NCI-H1105 treated with DMSO at 0.1 percent for 48 hours (cell line): ENCODE measurements at regions not wholly inside any gene's neighbourhood (a gene's known extent, or its start where the extent isn't known, plus 50 kb on each side); places are given as distances from the start of the nearest gene placed in this dataset.
"Not testable (repeated sequence)": the region's sequence is repeated elsewhere in the genome, so short reads cannot be mapped to it uniquely, and the experiment has no call there.

Experiments used
- DNase-seq: peaks from one replicate; lab custom pipeline; 2025; lab: John Stamatoyannopoulos, UW

DNA sequence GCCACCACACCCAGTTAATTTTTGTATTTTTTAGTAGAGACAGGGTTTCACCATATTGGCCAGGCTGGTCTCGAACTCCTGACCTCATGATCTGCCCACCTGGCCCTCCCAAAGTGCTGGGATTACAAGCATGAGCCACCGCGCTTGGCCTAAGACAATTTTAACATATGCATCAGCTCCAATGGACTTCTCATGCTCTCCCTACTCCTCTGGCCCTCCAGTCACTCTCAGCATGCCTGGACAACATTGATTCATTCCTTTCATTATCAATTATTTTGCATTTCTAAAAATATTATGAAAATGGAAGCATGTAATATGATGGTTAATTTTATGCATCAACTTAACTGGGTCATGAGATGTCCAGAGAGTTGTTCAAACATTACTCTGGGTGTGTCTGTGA lies 469.1 kb upstream of the TMEM132C start:
- DNase-seq = no peak

DNA sequence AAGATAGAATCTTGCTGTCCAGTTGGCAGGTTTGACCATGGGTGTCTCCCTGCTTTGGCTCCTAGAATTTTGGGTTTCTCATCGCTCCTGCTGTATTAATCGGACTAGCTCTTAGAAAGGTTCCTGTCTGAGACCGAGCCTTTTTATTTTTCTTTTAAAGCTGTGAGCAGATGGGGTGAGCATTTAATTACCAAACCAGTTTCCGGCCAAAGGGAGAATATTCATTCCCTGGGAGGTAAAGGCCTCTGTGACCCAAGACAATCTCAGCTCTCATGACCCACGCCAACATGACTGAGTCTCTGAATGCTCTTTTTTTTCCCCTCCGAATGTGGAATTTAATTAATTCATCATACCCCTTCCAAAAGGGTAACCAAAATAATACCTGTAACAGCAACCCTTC lies 464.7 kb upstream of the TMEM132C start:
- no peak for DNase-seq

DNA sequence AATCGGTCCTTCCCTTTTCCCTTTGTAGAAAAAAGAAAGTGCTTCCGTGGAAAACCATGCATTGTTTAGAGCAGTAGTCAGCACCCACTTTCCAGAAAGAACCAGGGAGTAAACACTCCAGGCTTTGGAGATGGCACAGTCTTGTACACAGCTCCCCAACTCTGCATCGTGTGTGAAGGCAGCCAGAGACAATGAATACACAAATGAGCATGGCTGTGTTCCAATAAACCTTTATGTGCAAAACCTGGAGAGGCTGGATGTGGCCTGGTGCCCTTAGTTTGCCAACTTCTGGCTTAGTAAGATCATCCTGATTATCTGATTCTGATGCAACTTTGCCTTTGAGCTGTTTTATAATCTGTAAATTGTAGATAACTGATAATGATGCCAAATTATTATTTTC lies 463.4 kb upstream of the TMEM132C start:
- DNase-seq = no peak

DNA sequence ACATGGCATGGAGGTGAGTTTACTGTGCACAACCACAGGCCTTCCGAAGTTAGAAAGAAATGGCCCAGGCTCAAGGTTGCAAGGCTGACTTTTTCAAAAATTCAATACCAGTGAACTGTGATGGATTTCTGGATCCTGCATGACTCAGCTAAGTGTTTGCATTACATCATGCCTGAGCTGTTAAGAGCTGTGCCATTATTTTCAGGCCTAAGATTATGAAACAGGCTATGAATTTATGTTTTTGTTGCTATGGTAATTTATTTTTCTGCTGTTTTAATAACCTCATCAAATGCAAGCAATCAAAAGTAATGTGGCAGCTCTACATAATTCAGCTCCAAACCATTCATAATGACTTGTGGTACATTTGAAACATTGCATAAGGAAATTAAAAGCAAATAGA lies 457.7 kb upstream of the TMEM132C start:
- no peak for DNase-seq

GRCh38 chr12:127810041-127810440 lies 456.9 kb upstream of the TMEM132C start:
- no peak for DNase-seq

DNA sequence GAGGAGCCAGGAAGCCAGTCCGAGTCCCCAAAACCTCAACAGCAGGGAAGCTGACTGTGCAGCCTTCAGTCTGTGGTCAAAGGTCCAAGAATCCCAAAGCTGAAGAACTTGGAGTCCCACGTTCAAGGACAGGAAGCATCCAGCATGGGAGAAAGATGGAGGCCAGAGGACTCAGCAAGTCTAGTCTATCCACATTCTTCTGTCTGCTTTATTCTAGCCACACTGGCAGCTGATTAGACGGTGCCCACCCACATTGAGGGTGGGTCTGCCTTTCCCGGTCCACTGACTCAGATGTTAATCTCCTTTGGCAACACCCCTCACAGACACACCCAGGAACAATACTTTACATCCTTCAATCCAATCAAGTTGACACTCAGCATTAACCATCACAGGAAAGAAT lies 456.5 kb upstream of the TMEM132C start:
- not testable (repeated sequence) for DNase-seq

DNA sequence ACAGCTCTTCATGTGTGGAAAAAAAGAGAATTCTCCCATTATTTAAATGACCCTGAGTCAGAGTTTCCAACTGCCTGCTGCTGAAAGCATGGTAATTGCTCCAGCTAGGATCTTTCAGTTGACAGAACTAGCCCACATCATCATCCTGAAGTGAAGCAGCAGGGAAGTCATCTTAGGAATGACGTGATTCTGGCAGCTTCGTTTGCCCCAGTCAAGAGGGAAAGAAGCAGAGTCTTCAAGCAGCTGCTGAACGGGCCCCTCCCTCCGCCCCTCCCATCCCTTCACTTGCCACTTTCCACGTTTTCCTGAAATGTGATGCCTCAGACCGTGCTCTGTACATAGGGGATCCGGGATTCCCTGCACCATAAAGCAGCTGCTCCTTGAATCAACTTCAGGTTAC lies 455.0 kb upstream of the TMEM132C start:
- DNase-seq = no peak

DNA sequence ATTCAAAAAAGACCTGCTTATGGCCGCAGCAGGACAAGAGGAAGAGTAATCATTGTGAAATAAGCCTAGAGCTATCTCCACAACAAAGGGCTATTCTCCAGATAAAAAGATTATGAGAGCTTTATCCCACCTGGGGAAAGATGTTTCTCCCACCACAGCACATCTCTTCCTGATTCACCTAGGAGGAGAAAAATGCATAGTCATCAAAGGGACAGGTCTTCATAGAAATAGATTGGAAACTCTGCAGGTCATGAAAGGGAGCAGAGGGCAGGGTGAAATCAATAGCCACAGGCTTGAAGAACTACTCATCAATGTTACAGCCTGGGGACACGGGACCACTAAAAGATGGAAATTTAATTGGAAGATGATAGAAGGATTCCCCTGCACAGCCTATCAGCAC lies 453.8 kb upstream of the TMEM132C start:
- no peak for DNase-seq

DNA sequence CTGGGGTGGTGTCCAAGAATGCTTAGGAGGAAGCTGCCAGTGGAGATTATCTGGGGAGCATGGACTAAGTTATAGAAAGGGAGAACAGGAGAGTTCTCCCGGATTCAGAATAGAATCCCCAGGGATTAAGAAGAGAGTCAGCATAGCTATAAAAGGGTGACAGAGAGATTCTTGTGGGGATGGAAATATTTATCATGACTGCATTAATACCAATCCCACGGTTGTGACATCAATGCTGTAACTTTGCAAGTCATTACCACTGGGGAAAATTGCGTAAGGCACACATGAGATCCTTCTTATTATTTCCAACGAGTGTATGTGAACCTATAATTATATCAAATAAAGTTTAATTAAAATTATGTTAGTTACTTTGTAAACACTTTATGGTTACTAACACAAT lies 447.9 kb upstream of the TMEM132C start:
- DNase-seq = no peak

DNA sequence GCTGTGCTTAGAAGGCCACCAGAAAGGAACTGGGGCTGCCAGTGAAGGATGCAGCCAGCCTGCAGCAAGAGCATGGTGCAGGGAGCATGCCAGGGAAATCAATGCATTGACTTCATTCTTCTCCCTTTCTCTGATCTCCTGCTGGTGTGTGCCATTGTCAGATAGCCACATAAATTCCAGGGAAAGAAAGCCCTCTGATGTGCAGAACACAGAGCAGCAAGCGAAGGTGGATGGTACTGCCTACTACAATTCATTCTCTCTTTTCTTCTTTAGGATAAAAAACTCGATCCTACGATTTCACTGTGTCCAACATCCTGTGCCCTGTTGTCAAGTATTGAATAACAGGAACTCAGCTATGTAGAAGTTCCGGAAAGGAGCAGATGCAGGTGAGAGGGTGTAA lies 446.7 kb upstream of the TMEM132C start:
- no peak for DNase-seq

GRCh38 chr12:127820846-127821245 lies 446.1 kb upstream of the TMEM132C start:
- no peak for DNase-seq

GRCh38 chr12:127822809-127823411 lies 444.1 kb upstream of the TMEM132C start:
- DNase-seq = no peak

- DNase-seq = no peak
Observed at GRCh38 chr12:127823801-127824200, 443.2 kb upstream of the TMEM132C start.

GRCh38 chr12:127829281-127830064 lies 437.5 kb upstream of the TMEM132C start:
- DNase-seq = no peak

DNA sequence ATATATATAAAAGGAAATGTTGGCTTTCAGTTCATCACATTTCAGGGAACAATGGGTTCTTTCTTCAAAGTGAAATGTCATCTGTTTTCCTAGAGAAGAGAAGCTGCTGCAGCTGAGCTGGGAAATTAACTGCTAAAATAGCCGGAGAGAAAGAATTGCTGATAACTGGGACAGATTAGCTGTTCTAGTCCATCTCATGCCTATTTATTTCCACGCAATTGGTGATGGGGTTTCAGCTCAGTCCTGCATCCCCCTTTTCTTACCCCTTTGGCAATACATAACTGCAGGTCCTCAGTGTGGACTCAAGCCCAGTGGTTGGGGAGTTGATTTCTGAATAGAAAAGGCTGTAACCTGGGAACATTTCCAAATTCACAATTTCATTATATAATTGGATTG lies 436.9 kb upstream of the TMEM132C start:
- DNase-seq = no peak

DNA sequence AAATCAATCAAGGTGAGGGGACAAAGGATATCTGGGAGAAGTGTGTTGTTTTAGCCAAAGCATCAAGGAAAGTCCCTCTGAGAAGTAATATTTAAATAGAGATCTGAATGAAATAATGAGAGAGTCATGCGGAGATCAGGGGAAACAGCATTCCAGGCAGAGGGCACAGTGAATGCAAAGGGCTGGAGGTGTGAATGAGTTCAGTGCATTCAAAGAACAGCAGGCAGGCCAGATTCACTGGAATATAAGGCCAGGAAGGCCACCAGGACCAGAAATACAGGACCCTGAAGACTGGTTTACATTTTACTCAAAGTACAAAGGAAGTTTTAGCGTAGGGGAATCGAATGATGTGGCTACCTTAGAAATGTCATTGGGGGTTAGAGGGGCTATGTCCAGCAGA lies 436.2 kb upstream of the TMEM132C start:
- DNase-seq = no peak

GRCh38 chr12:127832172-127832571 lies 434.8 kb upstream of the TMEM132C start:
- no peak for DNase-seq

DNA sequence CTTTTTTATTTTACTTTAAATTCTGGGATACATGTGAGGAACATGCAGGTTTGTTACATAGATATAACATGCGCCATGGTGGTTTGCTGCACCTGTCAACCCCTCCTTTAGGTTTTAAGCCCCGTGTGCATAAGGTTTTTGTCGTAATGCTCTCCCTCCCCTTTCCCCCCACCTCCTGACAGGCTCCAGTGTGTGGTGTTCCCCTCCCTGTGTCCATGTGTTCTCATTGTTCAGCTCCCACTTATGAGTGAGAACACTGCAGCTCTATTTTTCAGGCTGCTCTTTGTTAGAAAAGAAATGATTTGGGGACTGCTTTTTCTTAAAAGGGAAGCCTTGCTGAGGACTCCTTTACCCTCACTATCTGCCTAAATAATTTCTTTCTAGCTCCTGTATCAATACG lies 430.2 kb upstream of the TMEM132C start:
- not testable (repeated sequence) for DNase-seq

GRCh38 chr12:127857661-127858060 lies 409.3 kb upstream of the TMEM132C start:
- no peak for DNase-seq

DNA sequence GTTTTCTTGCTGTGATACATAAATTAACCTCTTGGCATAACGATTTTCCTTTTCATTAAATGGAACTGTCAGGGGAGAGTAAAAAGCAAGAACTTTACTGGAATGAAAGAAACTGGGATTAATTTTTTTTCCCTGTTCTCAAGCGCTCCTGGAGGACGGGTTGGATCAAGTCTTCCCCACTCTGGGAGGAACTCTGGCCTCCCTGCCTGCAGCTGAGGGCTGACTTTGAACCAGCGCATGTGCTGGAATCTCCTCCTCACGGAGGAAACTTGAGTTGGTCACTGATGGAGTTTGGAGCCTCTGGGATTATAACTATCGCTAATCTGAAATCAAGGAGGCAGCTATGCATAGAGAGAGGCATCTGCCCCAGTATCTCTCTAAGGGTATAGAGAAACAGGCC lies 406.4 kb upstream of the TMEM132C start:
- DNase-seq = no peak

GRCh38 chr12:127861406-127861805 lies 405.6 kb upstream of the TMEM132C start:
- DNase-seq = no peak

DNA sequence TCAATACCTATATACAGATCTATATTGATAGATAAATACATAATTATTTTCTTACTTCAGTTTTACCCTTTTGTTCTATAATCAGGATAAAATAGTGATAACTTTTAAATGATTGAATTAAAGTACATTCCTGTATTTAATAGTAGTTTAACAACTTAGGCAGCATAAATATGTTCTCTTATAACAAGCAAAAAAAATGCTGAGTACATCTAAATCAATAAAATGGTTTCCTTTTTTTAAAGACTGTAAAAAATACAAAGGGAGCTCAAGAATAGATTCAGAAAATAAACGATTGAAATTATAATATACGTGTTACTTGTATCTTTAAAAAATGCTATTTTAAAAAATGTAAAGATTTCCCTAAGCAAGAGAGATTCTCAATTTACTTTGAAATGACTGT lies 393.7 kb upstream of the TMEM132C start:
- DNase-seq = no peak

DNA sequence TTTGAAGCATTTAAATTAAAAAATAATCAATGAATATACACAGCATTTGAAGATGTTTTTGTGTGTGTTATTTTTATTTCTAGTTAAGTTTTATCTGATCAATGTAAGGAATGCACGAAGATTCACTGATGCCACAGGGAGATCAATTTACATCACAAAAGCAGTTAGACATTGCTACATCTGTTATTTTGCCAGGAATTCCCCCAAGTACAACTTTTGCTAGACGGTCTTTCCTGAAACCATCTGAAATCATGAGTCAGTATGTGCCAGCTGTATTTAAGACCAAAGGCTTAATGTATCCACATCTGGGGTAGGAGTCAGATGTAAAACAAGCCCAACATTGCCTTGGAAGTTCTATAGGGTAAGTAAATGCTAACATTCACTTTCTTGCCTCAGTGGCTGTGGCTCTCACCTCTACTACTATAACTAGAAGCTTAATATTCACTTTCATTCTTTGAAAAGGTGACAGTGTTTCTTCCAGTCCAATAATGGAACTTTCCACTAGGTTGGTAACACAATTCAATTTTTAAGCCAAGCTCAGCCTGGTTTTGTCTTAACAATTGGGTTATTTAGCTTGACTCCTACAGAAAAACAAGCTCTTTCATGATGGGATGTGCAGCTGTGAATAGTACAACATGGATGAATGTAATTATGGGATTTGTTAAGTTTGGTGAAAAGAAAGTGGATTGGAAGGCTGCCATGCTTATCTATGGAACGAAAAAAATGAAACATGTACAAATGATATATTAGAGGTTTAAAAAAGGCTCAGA lies 385.4 kb upstream of the TMEM132C start:
- DNase-seq = no peak
